HCT116 (cell line): ENCODE measurements at regions not wholly inside any gene's neighbourhood (a gene's known extent, or its start where the extent isn't known, plus 50 kb on each side); places are given as distances from the start of the nearest gene placed in this dataset.

Experiments
- ATF3 ChIP-seq: IDR thresholded peaks from 2 replicates; pipeline ENCODE4 v1.6.1; 2012
- CEBPB ChIP-seq: IDR thresholded peaks from 2 replicates; pipeline ENCODE4 v1.6.1; 2012; ENCODE audit warnings: low read depth
- CTCF ChIP-seq, 3 experiments: fragments of 200-600 bp in 1 of 3; sonication (generic) in 1 of 3; IDR thresholded peaks in 2 of 3; conservative IDR thresholded peaks in 1 of 3; 2 replicates each; pipeline ENCODE4 v1.5.1; 2012 to 2017; ENCODE audit warnings: low read depth in 2 of 3, low read length in 2 of 3, antibody characterized with exemption in 1 of 3, borderline replicate concordance in 1 of 3, control low read depth in 1 of 3, mild to moderate bottlenecking in 1 of 3, mixed read lengths in 1 of 3, mixed run types in 1 of 3, moderate library complexity in 1 of 3; ENCODE audit not compliant: insufficient read depth in 1 of 3
- EZH2 ChIP-seq: fragments of 200-600 bp; sonication (generic); IDR thresholded peaks from 2 replicates; pipeline ENCODE4 v1.6.1; 2017; ENCODE audit warnings: antibody characterized with exemption, mixed run types
- POLR2A ChIP-seq: IDR thresholded peaks from 2 replicates; pipeline ENCODE4 v1.7.0; 2011; ENCODE audit warnings: borderline replicate concordance; ENCODE audit not compliant: insufficient read depth, insufficient read length; ENCODE audit errors: extremely low read depth
- POLR2AphosphoS5 ChIP-seq: IDR thresholded peaks from 2 replicates; pipeline ENCODE4 v1.6.1; 2011; ENCODE audit warnings: mild to moderate bottlenecking, low read depth, low read length, moderate library complexity
- RAD21 ChIP-seq: IDR thresholded peaks from 2 replicates; pipeline ENCODE4 v1.6.1; 2012; ENCODE audit warnings: low read depth, mild to moderate bottlenecking
- REST ChIP-seq: IDR thresholded peaks from 2 replicates; pipeline ENCODE4 v1.6.1; 2012; ENCODE audit warnings: low read depth
- SIN3A ChIP-seq: IDR thresholded peaks from 2 replicates; pipeline ENCODE4 v1.6.1; 2012; ENCODE audit warnings: low read depth
- SP1 ChIP-seq: IDR thresholded peaks from 2 replicates; pipeline ENCODE4 v1.6.1; 2012; ENCODE audit warnings: low read depth
- TCF7L2 ChIP-seq: IDR thresholded peaks from 2 replicates; pipeline ENCODE4 v1.7.0; 2011; ENCODE audit warnings: borderline replicate concordance, inconsistent platforms; ENCODE audit not compliant: insufficient read depth, insufficient read length; ENCODE audit errors: extremely low read depth
- YY1 ChIP-seq: IDR thresholded peaks from 2 replicates; pipeline ENCODE4 v1.6.1; 2011; ENCODE audit warnings: low read length, low read depth, moderate library complexity, mild to moderate bottlenecking; ENCODE audit not compliant: insufficient replicate concordance; ENCODE audit errors: extremely low read depth
- ZBTB33 ChIP-seq: IDR thresholded peaks from 2 replicates; pipeline ENCODE4 v1.6.1; 2011; ENCODE audit warnings: mild to moderate bottlenecking, low read length, moderate library complexity; ENCODE audit not compliant: insufficient replicate concordance; ENCODE audit errors: extremely low read depth

- no peak for TF ChIP-seq CEBPB
- no peak for TF ChIP-seq EZH2
- no peak for TF ChIP-seq REST
- TF ChIP-seq POLR2AphosphoS5, result no peak
- TF ChIP-seq CTCF (IDR thresholded peaks at IDR 0.05 in 2 of 3, conservative IDR thresholded peaks at IDR 0.05 in 1 of 3; ENCODE audit: borderline replicate concordance in 1 of 3, insufficient read depth in 1 of 3, low read depth in 2 of 3, low read length in 2 of 3), result no peak
- TF ChIP-seq ZBTB33, result no peak
- no peak for TF ChIP-seq POLR2A
- TF ChIP-seq YY1, result no peak
- no peak for TF ChIP-seq TCF7L2
- no peak for TF ChIP-seq RAD21
- no peak for TF ChIP-seq ATF3
- TF ChIP-seq SP1, result no peak
- no peak for TF ChIP-seq SIN3A
Observed at GRCh38 chr10:25852364-25852941, 81.6 kb upstream of the MYO3A start.
